Activated T-cell treated with anti-CD3 and anti-CD28 coated beads, Interleukin-2, amount 50 U/mL, for 24 hours (primary cell): ENCODE measurements at regions not wholly inside any gene's neighbourhood (a gene's known extent, or its start where the extent isn't known, plus 50 kb on each side); places are given as distances from the start of the nearest gene placed in this dataset.

Source experiments
- DNase-seq: peaks from one replicate; pipeline ENCODE4 v3.0.0-alpha.2; 2020
- H3K27ac Mint-ChIP-seq: 2 replicates; pipeline ENCODE4 v1.8.0; 2020; ENCODE audit warnings: mild to moderate bottlenecking, mixed read lengths
- H3K27me3 Mint-ChIP-seq: 2 replicates; pipeline ENCODE4 v1.8.0; 2020; ENCODE audit warnings: mixed read lengths
- H3K36me3 Mint-ChIP-seq: 2 replicates; pipeline ENCODE4 v1.8.0; 2020; ENCODE audit warnings: low read depth, mixed read lengths
- H3K4me1 Mint-ChIP-seq: 2 replicates; pipeline ENCODE4 v1.8.0; 2020; ENCODE audit warnings: low read depth, mixed read lengths
- H3K4me3 Mint-ChIP-seq: 2 replicates; pipeline ENCODE4 v1.8.0; 2020; ENCODE audit warnings: mild to moderate bottlenecking, moderate library complexity, mixed read lengths
- H3K9me3 Mint-ChIP-seq: 2 replicates; pipeline ENCODE4 v1.8.0; 2020; ENCODE audit warnings: mixed read lengths

GRCh38 chr5:14962604-14963003, 91.0 kb upstream of the ANKH start:
- DNase-seq, result no peak
- H3K4me1 Mint-ChIP-seq, result no peaks in the 10 kb centered on the region
- H3K9me3 Mint-ChIP-seq, result no peaks in the 10 kb centered on the region
- no peak overlapping the region for H3K27ac Mint-ChIP-seq
- H3K36me3 Mint-ChIP-seq, result no peaks in the 10 kb centered on the region
- H3K4me3 Mint-ChIP-seq, result no peak overlapping the region
- no peaks in the 10 kb centered on the region for H3K27me3 Mint-ChIP-seq

- Mint-ChIP-seq H3K9me3 (no peaks in the 10 kb centered on the region), H3K27ac (no peak overlapping the region), H3K36me3 (no peaks in the 10 kb centered on the region), H3K27me3 (no peaks in the 10 kb centered on the region), H3K4me1 (peaks cover 3% of the 10 kb centered on the region), H3K4me3 (no peak overlapping the region)
- no peak for DNase-seq
These were observed 88.5 kb upstream of the ANKH start for GRCh38 chr5:14960120-14960462.

DNA sequence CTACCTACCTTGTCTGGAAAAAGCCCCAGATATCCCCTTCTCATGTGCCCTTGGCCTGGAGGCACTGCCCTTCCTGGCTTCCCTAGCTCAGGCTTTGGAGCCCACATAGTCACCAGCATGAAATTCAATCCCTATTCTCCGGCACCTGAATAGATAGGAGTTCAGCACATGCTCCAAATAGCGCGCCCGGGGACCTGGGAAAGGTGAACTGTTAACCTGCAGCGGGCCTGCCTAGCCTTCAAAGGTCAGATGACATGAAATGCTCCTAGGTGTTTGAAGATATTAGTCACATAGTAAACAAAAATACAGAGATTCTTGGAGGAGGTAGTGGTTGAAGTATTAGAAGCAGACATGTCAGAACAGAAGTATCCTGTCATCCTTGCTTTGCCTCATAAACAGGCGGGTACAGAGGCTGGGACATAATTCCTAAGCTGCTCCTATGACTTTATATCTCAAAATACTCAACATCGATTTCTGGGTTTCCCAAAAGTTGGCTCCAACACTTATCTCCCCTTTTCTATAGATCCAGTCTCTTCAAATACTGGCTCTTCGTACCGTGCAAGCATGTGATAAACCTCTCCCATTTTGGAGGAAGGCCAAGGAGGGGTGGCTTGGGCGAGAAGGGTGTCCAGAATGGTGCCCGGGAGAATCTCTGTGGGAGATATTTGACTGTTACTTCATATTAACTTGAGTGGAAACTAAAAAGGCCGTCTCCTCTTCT, 88.0 kb upstream of the ANKH start:
- Mint-ChIP-seq H3K9me3 (no peaks in the 10 kb centered on the region), H3K27ac (no peak overlapping the region)
- no peak for DNase-seq

GRCh38 chr5:14958188-14958587, 86.6 kb upstream of the ANKH start:
- no peak for DNase-seq
- peaks cover 3% of the 10 kb centered on the region for H3K4me1 Mint-ChIP-seq
- no peaks in the 10 kb centered on the region for H3K27me3 Mint-ChIP-seq
- no peaks in the 10 kb centered on the region for H3K36me3 Mint-ChIP-seq
- no peaks in the 10 kb centered on the region for H3K9me3 Mint-ChIP-seq
- no peak overlapping the region for H3K27ac Mint-ChIP-seq
- H3K4me3 Mint-ChIP-seq, result no peak overlapping the region

More for the DNA sequence above, 88.0 kb upstream of the ANKH start:
- peaks cover 3% of the 10 kb centered on the region for H3K4me1 Mint-ChIP-seq
- H3K27me3 Mint-ChIP-seq, result no peaks in the 10 kb centered on the region
- H3K36me3 Mint-ChIP-seq, result no peaks in the 10 kb centered on the region
- no peak overlapping the region for H3K4me3 Mint-ChIP-seq

GRCh38 chr5:14956423-14957046, 85.0 kb upstream of the ANKH start:
- no peaks in the 10 kb centered on the region for H3K9me3 Mint-ChIP-seq
- peaks cover 3% of the 10 kb centered on the region for H3K4me1 Mint-ChIP-seq
- H3K27me3 Mint-ChIP-seq, result no peaks in the 10 kb centered on the region
- no peaks in the 10 kb centered on the region for H3K36me3 Mint-ChIP-seq
- DNase-seq, result no peak
- H3K4me3 Mint-ChIP-seq, result no peak overlapping the region
- no peak overlapping the region for H3K27ac Mint-ChIP-seq

GRCh38 chr5:14954616-14955343, 83.2 kb upstream of the ANKH start:
- Mint-ChIP-seq H3K9me3 (no peaks in the 10 kb centered on the region), H3K36me3 (no peaks in the 10 kb centered on the region), H3K27ac (no peak overlapping the region), H3K27me3 (no peaks in the 10 kb centered on the region), H3K4me1 (peaks cover 3% of the 10 kb centered on the region), H3K4me3 (no peak overlapping the region)
- no peak for DNase-seq

DNA sequence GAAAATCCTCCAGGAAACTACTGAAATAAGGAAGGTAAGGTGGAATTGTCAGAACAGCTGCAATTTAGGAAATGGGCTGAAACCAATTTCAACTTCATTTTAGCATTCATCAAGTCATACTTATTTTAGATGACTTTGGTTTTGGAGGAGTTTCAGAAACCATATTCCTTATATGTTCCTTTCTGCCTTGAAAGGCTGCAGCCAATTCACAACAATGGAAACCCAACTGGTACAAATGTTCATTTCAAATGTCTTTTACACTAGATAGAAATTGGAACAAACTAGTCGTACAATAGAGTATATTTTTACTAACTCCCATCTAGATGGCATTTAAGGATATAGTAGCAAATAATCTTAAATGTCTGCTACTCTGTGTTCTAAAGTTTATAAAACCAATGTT, 82.6 kb upstream of the ANKH start:
- no peaks in the 10 kb centered on the region for H3K36me3 Mint-ChIP-seq
- no peak for DNase-seq
- no peaks in the 10 kb centered on the region for H3K9me3 Mint-ChIP-seq
- no peaks in the 10 kb centered on the region for H3K27me3 Mint-ChIP-seq
- H3K4me3 Mint-ChIP-seq, result no peak overlapping the region
- H3K27ac Mint-ChIP-seq, result no peak overlapping the region
- H3K4me1 Mint-ChIP-seq, result peaks cover 3% of the 10 kb centered on the region

DNA sequence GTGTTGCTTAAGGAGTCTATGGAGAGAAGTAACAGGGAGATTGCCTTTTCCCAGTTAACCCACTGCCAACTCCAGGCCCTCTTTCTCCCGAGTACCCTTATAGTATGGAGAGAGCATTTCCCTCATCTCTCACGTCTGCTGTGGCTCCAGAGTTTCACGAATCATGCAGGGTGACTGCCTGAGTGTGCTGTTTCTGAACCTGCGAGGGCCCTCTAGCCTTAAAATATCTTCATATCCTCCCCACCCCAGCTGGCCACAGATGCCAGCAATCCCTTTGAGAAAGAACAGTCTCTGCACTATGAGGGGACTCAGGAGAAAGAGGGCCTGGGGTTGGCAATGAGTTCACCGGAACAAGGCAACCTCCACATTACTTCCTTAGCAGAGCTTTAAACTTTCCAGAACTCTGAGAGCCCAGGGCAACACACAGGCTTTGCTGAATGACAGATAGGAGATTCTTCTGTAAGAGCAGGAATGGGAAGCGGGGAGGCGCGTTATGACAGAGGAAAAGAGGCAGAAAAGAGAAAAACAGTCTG, 81.6 kb upstream of the ANKH start:
- Mint-ChIP-seq H3K27me3 (no peaks in the 10 kb centered on the region), H3K27ac (no peak overlapping the region), H3K4me3 (no peak overlapping the region), H3K9me3 (no peaks in the 10 kb centered on the region), H3K36me3 (no peaks in the 10 kb centered on the region), H3K4me1 (peaks cover 3% of the 10 kb centered on the region)
- DNase-seq, result no peak

- DNase-seq, result no peak
- Mint-ChIP-seq H3K27ac (no peak overlapping the region), H3K9me3 (no peaks in the 10 kb centered on the region), H3K4me3 (no peak overlapping the region), H3K27me3 (no peaks in the 10 kb centered on the region), H3K36me3 (no peaks in the 10 kb centered on the region), H3K4me1 (peaks cover 24% of the 10 kb centered on the region)
These were observed 76.8 kb upstream of the ANKH start for GRCh38 chr5:14948383-14948782.

- no peak for DNase-seq
- Mint-ChIP-seq H3K36me3 (no peaks in the 10 kb centered on the region), H3K4me3 (no peak overlapping the region), H3K4me1 (peaks cover 29% of the 10 kb centered on the region), H3K27me3 (peaks cover 3% of the 10 kb centered on the region), H3K27ac (no peak overlapping the region), H3K9me3 (no peaks in the 10 kb centered on the region)
These were observed 75.4 kb upstream of the ANKH start for GRCh38 chr5:14946815-14947620.

GRCh38 chr5:14945450-14945849, 73.9 kb upstream of the ANKH start:
- peaks cover 29% of the 10 kb centered on the region for H3K4me1 Mint-ChIP-seq
- H3K27me3 Mint-ChIP-seq, result peaks cover 3% of the 10 kb centered on the region
- H3K36me3 Mint-ChIP-seq, result no peaks in the 10 kb centered on the region
- H3K27ac Mint-ChIP-seq, result no peak overlapping the region
- no peaks in the 10 kb centered on the region for H3K9me3 Mint-ChIP-seq
- H3K4me3 Mint-ChIP-seq, result no peak overlapping the region
- no peak for DNase-seq

DNA sequence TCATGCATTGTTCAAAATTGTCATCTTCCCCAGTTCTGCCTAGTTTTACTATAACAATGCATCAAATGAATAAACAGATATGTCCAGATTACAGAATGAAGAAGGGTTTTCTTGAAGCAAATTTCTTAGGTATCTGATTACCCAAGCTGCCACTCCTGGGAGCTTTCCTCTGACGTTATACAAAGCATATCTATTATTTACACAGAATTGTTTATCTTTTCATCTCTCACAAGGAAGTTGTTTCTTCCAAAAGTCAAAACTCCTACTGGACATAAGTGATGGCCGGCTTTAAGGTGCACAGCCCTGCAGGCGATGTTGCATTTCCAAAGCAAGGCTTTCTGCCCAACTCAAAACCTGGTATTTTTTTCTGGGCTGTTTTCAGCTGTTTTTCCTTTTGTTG, 73.4 kb upstream of the ANKH start:
- DNase-seq, result no peak
- H3K4me3 Mint-ChIP-seq, result no peak overlapping the region
- H3K27ac Mint-ChIP-seq, result no peak overlapping the region
- H3K9me3 Mint-ChIP-seq, result no peaks in the 10 kb centered on the region
- peaks cover 29% of the 10 kb centered on the region for H3K4me1 Mint-ChIP-seq
- peaks cover 3% of the 10 kb centered on the region for H3K27me3 Mint-ChIP-seq
- no peaks in the 10 kb centered on the region for H3K36me3 Mint-ChIP-seq

- no peak overlapping the region for H3K27ac Mint-ChIP-seq
- H3K4me1 Mint-ChIP-seq, result peaks cover 29% of the 10 kb centered on the region
- DNase-seq, result no peak
- peaks cover 3% of the 10 kb centered on the region for H3K27me3 Mint-ChIP-seq
- H3K4me3 Mint-ChIP-seq, result no peak overlapping the region
- H3K36me3 Mint-ChIP-seq, result no peaks in the 10 kb centered on the region
- H3K9me3 Mint-ChIP-seq, result no peaks in the 10 kb centered on the region
These were observed 72.8 kb upstream of the ANKH start for GRCh38 chr5:14944350-14944739.

- DNase-seq, result no peak
- Mint-ChIP-seq H3K27me3 (peaks cover 3% of the 10 kb centered on the region), H3K36me3 (no peaks in the 10 kb centered on the region), H3K9me3 (no peaks in the 10 kb centered on the region), H3K4me3 (no peak overlapping the region), H3K4me1 (peaks cover 31% of the 10 kb centered on the region), H3K27ac (no peak overlapping the region)
These were observed 70.6 kb upstream of the ANKH start for GRCh38 chr5:14942212-14942611.
